GM23338 (cell line): ENCODE measurements at regions not wholly inside any gene's neighbourhood (a gene's known extent, or its start where the extent isn't known, plus 50 kb on each side); places are given as distances from the start of the nearest gene placed in this dataset.

ENCODE experiments used
- ATAC-seq: fragments of 200-7000 bp; cut with Tn5 transposase; 3 replicates; pipeline ENCODE4 v1.9.1; 2020
- DNase-seq: peaks from one replicate; pipeline ENCODE4 v3.0.0-alpha.2; 2015; ENCODE audit warnings: low spot score
- H2AFZ ChIP-seq: fragments of 200-600 bp; sonication (generic); 2 replicates; pipeline ENCODE4 v1.8.0; 2016; ENCODE audit warnings: antibody characterized with exemption, mild to moderate bottlenecking, moderate library complexity
- H3F3A ChIP-seq: fragments of 200-600 bp; sonication (generic); replicated peaks from 2 replicates; pipeline ENCODE4 v1.8.0; 2017; ENCODE audit warnings: antibody characterized with exemption, mixed run types, low read depth
- H3K27ac ChIP-seq: fragments of 200-600 bp; sonication (generic); 2 replicates; pipeline ENCODE4 v1.6.1; 2016; ENCODE audit warnings: low read depth
- H3K27me3 ChIP-seq: fragments of 200-600 bp; sonication (generic); 2 replicates; pipeline ENCODE4 v1.8.0; 2016; ENCODE audit warnings: mild to moderate bottlenecking, mixed run types, moderate library complexity; ENCODE audit not compliant: insufficient read depth
- H3K36me3 ChIP-seq: fragments of 200-600 bp; sonication (generic); 2 replicates; pipeline ENCODE4 v1.8.0; 2016; ENCODE audit warnings: mild to moderate bottlenecking; ENCODE audit not compliant: insufficient read depth
- H3K4me1 ChIP-seq: fragments of 200-600 bp; sonication (generic); 2 replicates; pipeline ENCODE4 v1.8.0; 2016; ENCODE audit warnings: mild to moderate bottlenecking, moderate library complexity; ENCODE audit not compliant: insufficient read depth
- H3K4me2 ChIP-seq: fragments of 200-600 bp; sonication (generic); 2 replicates; pipeline ENCODE4 v1.7.1; 2017; ENCODE audit warnings: mixed run types
- H3K4me3 ChIP-seq: fragments of 200-600 bp; sonication (generic); 2 replicates; pipeline ENCODE4 v1.6.1; 2016; ENCODE audit warnings: mixed run types
- H3K79me2 ChIP-seq: fragments of 200-600 bp; sonication (generic); replicated peaks from 2 replicates; pipeline ENCODE4 v1.8.0; 2017; ENCODE audit warnings: mild to moderate bottlenecking; ENCODE audit not compliant: insufficient read depth
- H3K9me2 ChIP-seq: fragments of 200-600 bp; sonication (generic); 2 replicates; pipeline ENCODE4 v1.8.0; 2017; ENCODE audit not compliant: insufficient read depth
- H4K20me1 ChIP-seq: fragments of 200-600 bp; sonication (generic); replicated peaks from 2 replicates; pipeline ENCODE4 v1.8.0; 2017; ENCODE audit warnings: mild to moderate bottlenecking; ENCODE audit not compliant: insufficient read depth
- H3K27ac Mint-ChIP-seq: 2 replicates; pipeline ENCODE4 v1.8.0; 2020; ENCODE audit warnings: inconsistent platforms, mild to moderate bottlenecking, moderate library complexity, mixed read lengths
- H3K27me3 Mint-ChIP-seq: 3 replicates; pipeline ENCODE4 v1.8.0; 2022; ENCODE audit warnings: low read depth, mild to moderate bottlenecking, moderate library complexity, mixed read lengths, inconsistent platforms; ENCODE audit not compliant: insufficient read depth, poor library complexity
- H3K36me3 Mint-ChIP-seq: 3 replicates; pipeline ENCODE4 v1.8.0; 2021; ENCODE audit warnings: low read depth, mild to moderate bottlenecking, inconsistent platforms, moderate library complexity, mixed read lengths
- H3K4me1 Mint-ChIP-seq: 3 replicates; pipeline ENCODE4 v1.8.0; 2020; ENCODE audit warnings: mild to moderate bottlenecking, inconsistent platforms, mixed read lengths
- H3K4me3 Mint-ChIP-seq: 3 replicates; pipeline ENCODE4 v1.8.0; 2021; ENCODE audit warnings: moderate library complexity, mild to moderate bottlenecking, inconsistent platforms, mixed read lengths
- H3K9me3 Mint-ChIP-seq: 3 replicates; pipeline ENCODE4 v1.8.0; 2020; ENCODE audit warnings: moderate library complexity, mild to moderate bottlenecking, inconsistent platforms, mixed read lengths
- CREB1 ChIP-seq: fragments of 250-450 bp; sonication (Bioruptor Pico); IDR thresholded peaks from 2 replicates; pipeline ENCODE4 v1.5.0; 2020; ENCODE audit warnings: low read depth, mild to moderate bottlenecking, moderate library complexity
- EZH2 ChIP-seq: fragments of 200-600 bp; sonication (generic); IDR thresholded peaks from one replicate; pipeline ENCODE4 v1.8.0; 2017; ENCODE audit warnings: antibody characterized with exemption, mild to moderate bottlenecking, low read depth; ENCODE audit not compliant: unreplicated experiment
- EZH2phosphoT487 ChIP-seq: fragments of 200-600 bp; sonication (generic); IDR thresholded peaks from one replicate; pipeline ENCODE4 v1.8.1; 2018; ENCODE audit warnings: antibody characterized with exemption; ENCODE audit not compliant: unreplicated experiment
- JUNB ChIP-seq: IDR thresholded peaks from one replicate; pipeline ENCODE4 v1.6.1; 2016; ENCODE audit warnings: antibody characterized with exemption; ENCODE audit not compliant: unreplicated experiment
- NANOG ChIP-seq: IDR thresholded peaks from 2 replicates; pipeline ENCODE4 v1.6.1; 2016; ENCODE audit warnings: antibody characterized with exemption, borderline replicate concordance
- POLR2AphosphoS5 ChIP-seq: IDR thresholded peaks from 2 replicates; pipeline ENCODE4 v1.6.1; 2016; ENCODE audit warnings: antibody characterized with exemption, low read depth
- STAT1 ChIP-seq: IDR thresholded peaks from one replicate; pipeline ENCODE4 v1.6.1; 2016; ENCODE audit warnings: antibody characterized with exemption; ENCODE audit not compliant: unreplicated experiment
- ZNF114 ChIP-seq: fragments of 250-450 bp; sonication (Bioruptor Pico); IDR thresholded peaks from 2 replicates; pipeline ENCODE4 v1.5.0; 2020; ENCODE audit warnings: mild to moderate bottlenecking, moderate library complexity
- ZNF331 ChIP-seq: fragments of 250-450 bp; sonication (Bioruptor Pico); IDR thresholded peaks from 2 replicates; pipeline ENCODE4 v1.5.0; 2020; ENCODE audit warnings: low read depth, mild to moderate bottlenecking, moderate library complexity
- ZNF462 ChIP-seq: fragments of 250-450 bp; sonication (Bioruptor Pico); IDR thresholded peaks from 2 replicates; pipeline ENCODE4 v1.5.0; 2020; ENCODE audit warnings: mild to moderate bottlenecking, moderate library complexity
- TF ChIP-seq, protein P1 (sequence below), 2 experiments: fragments of 200-600 bp in 1 of 2; sonication (generic) in 1 of 2; conservative IDR thresholded peaks; 2 replicates each; pipeline versions ENCODE4 v1.5.1 to v1.6.1; 2016 to 2017; ENCODE audit warnings: antibody characterized with exemption in 2 of 2, low read depth in 2 of 2, mild to moderate bottlenecking in 2 of 2, moderate library complexity in 1 of 2
- TF ChIP-seq, protein P2 (sequence below): IDR thresholded peaks from 2 replicates; pipeline ENCODE4 v1.6.1; 2016; ENCODE audit warnings: antibody characterized with exemption
- TF ChIP-seq, protein P3 (sequence below): IDR thresholded peaks from one replicate; pipeline ENCODE4 v1.6.1; 2018; ENCODE audit warnings: antibody characterized with exemption; ENCODE audit not compliant: unreplicated experiment

DNA sequence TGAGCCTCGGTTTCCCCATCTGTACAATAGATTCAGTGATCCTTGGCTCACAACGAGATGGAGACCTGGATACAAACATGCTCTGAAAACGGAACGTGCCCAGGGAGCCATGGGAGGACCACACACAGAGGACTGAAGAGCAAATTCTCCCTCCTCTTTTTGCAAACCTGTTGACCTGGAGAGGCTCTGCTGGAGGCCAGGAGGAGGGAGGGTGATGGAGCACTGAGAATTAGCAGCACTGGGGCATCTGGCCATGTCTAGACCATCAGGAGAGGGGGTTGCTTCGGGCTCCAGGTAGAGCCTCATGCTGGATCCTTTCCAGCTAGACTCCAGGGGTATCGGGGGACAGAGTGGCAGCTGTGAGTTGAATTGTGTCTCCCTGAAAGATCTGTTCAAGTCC is 97.4 kb upstream of the GPR26 start:
- Histone ChIP-seq H3K4me3 (no peak overlapping the region), H3K4me2 (no peak overlapping the region), H3K36me3 (no peaks in the 10 kb centered on the region), H3K27ac (no peak overlapping the region), H3K27me3 (no peaks in the 10 kb centered on the region), H3F3A (no peaks in the 10 kb centered on the region), H3K4me1 (0 out of 2 replicates have a peak, but pooled peaks cover 3% of the 10 kb centered on the region), H4K20me1 (no peaks in the 10 kb centered on the region), H2AFZ (no peak overlapping the region), H3K9me2 (no peaks in the 10 kb centered on the region), H3K79me2 (no peaks in the 10 kb centered on the region)
- peaks cover 15% of the 10 kb centered on the region for H3K27me3 Mint-ChIP-seq
- no peak overlapping the region for H3K4me3 Mint-ChIP-seq
- TF ChIP-seq, protein P1, sequence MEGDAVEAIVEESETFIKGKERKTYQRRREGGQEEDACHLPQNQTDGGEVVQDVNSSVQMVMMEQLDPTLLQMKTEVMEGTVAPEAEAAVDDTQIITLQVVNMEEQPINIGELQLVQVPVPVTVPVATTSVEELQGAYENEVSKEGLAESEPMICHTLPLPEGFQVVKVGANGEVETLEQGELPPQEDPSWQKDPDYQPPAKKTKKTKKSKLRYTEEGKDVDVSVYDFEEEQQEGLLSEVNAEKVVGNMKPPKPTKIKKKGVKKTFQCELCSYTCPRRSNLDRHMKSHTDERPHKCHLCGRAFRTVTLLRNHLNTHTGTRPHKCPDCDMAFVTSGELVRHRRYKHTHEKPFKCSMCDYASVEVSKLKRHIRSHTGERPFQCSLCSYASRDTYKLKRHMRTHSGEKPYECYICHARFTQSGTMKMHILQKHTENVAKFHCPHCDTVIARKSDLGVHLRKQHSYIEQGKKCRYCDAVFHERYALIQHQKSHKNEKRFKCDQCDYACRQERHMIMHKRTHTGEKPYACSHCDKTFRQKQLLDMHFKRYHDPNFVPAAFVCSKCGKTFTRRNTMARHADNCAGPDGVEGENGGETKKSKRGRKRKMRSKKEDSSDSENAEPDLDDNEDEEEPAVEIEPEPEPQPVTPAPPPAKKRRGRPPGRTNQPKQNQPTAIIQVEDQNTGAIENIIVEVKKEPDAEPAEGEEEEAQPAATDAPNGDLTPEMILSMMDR (conservative IDR thresholded peaks at IDR 0.05; ENCODE audit: low read depth in 2 of 2) = no peak
- TF ChIP-seq ZNF462 (no peak), CREB1 (no peak), ZNF331 (CRISPR knock-in tag) (no peak), EZH2 (no peak), ZNF114 (CRISPR knock-in tag) (no peak), NANOG (no peak), JUNB (no peak), POLR2AphosphoS5 (no peak), EZH2phosphoT487 (no peak), STAT1 (no peak)
- TF ChIP-seq, protein P2, sequence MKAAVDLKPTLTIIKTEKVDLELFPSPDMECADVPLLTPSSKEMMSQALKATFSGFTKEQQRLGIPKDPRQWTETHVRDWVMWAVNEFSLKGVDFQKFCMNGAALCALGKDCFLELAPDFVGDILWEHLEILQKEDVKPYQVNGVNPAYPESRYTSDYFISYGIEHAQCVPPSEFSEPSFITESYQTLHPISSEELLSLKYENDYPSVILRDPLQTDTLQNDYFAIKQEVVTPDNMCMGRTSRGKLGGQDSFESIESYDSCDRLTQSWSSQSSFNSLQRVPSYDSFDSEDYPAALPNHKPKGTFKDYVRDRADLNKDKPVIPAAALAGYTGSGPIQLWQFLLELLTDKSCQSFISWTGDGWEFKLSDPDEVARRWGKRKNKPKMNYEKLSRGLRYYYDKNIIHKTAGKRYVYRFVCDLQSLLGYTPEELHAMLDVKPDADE = no peak
- TF ChIP-seq, protein P3, sequence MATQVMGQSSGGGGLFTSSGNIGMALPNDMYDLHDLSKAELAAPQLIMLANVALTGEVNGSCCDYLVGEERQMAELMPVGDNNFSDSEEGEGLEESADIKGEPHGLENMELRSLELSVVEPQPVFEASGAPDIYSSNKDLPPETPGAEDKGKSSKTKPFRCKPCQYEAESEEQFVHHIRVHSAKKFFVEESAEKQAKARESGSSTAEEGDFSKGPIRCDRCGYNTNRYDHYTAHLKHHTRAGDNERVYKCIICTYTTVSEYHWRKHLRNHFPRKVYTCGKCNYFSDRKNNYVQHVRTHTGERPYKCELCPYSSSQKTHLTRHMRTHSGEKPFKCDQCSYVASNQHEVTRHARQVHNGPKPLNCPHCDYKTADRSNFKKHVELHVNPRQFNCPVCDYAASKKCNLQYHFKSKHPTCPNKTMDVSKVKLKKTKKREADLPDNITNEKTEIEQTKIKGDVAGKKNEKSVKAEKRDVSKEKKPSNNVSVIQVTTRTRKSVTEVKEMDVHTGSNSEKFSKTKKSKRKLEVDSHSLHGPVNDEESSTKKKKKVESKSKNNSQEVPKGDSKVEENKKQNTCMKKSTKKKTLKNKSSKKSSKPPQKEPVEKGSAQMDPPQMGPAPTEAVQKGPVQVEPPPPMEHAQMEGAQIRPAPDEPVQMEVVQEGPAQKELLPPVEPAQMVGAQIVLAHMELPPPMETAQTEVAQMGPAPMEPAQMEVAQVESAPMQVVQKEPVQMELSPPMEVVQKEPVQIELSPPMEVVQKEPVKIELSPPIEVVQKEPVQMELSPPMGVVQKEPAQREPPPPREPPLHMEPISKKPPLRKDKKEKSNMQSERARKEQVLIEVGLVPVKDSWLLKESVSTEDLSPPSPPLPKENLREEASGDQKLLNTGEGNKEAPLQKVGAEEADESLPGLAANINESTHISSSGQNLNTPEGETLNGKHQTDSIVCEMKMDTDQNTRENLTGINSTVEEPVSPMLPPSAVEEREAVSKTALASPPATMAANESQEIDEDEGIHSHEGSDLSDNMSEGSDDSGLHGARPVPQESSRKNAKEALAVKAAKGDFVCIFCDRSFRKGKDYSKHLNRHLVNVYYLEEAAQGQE = no peak
- DNase-seq = no peak
- H3K9me3 Mint-ChIP-seq = no peaks in the 10 kb centered on the region; the same call in 2 of the 3 replicates
- H3K36me3 Mint-ChIP-seq = no peaks in the 10 kb centered on the region
- peaks cover 9% of the 10 kb centered on the region; the same call in 2 of the 3 replicates for H3K4me1 Mint-ChIP-seq
- no peak overlapping the region for H3K27ac Mint-ChIP-seq
- ATAC-seq = no peak
